K562 (cell line): ENCODE measurements at regions not wholly inside any gene's neighbourhood (a gene's known extent, or its start where the extent isn't known, plus 50 kb on each side); places are given as distances from the start of the nearest gene placed in this dataset.

Source experiments
- ATAC-seq: fragments of 200-7000 bp; cut with Tn5 transposase; 3 replicates; pipeline ENCODE4 v1.9.1; 2020; ENCODE audit warnings: moderate library complexity
- BruUV-seq: library from RNA; stranded (reverse); fragments of 400-500 nt; replicated peaks from 2 replicates; lab custom pipeline; 2021; lab: Mats Ljungman, UMichigan
- CTCF ChIA-PET: fragments of 300-600 bp; formaldehyde crosslinking; extraction: SDS; loops from one replicate; lab custom pipeline; 2021; ENCODE audit warnings: low intra/inter-chr PET ratio; lab: Yijun Ruan, JAX
- POLR2A ChIA-PET: fragments of 300-600, 350-650 bp; sonication (Branson Sonifier 250); formaldehyde crosslinking; extraction: SDS; loops from one replicate; lab custom pipeline; 2021; ENCODE audit warnings: antibody characterized with exemption, inconsistent platforms; lab: Yijun Ruan, JAX
- DNase-seq, 4 experiments: peaks; one replicate each; pipeline versions ENCODE4 v3.0.0 to v3.0.0-alpha.2; 2011 to 2018; ENCODE audit warnings: low spot score in 3 of 4, mixed read lengths in 3 of 4; ENCODE audit errors: extremely low read depth in 1 of 4
- FAIRE-seq: peaks from 2 replicates; lab custom pipeline; 2011; peaks lifted over from hg19 to GRCh38; lab: Jason Lieb, UNC
- H2AFZ ChIP-seq: 2 replicates; pipeline ENCODE4 v1.6.0; 2011; ENCODE audit warnings: low read depth, low read length, control low read depth, inconsistent platforms
- H3K27ac ChIP-seq: fragments of 200-600 bp; 3 replicates; pipeline ENCODE4 v1.8.0; 2011; ENCODE audit warnings: low read depth, mild to moderate bottlenecking, control low read depth, inconsistent platforms, low read length, moderate library complexity, mixed read lengths; ENCODE audit errors: extremely low read depth
- H3K27me3 ChIP-seq, 2 experiments: fragments of 300-600 bp in 1 of 2; 2 replicates in 1 of 2; 3 replicates in 1 of 2; pipeline versions ENCODE4 v1.6.0 to v1.8.0; 2011; ENCODE audit warnings: inconsistent platforms in 2 of 2, low read length in 2 of 2, mild to moderate bottlenecking in 1 of 2, mixed read lengths in 1 of 2, moderate library complexity in 1 of 2; ENCODE audit not compliant: control insufficient read depth in 2 of 2, insufficient read depth in 2 of 2
- H3K36me3 ChIP-seq: fragments of 300-600 bp; 3 replicates; pipeline ENCODE4 v1.8.0; 2011; ENCODE audit warnings: mild to moderate bottlenecking, low read length, inconsistent platforms; ENCODE audit not compliant: control insufficient read depth, insufficient read depth
- H3K4me1 ChIP-seq, 2 experiments: fragments of 200-600 bp in 1 of 2; replicated peaks in 1 of 2; 2 replicates in 1 of 2; 3 replicates in 1 of 2; pipeline versions ENCODE4 v1.5.1 to v1.8.0; 2011; ENCODE audit warnings: inconsistent platforms in 2 of 2, low read length in 2 of 2, mild to moderate bottlenecking in 1 of 2, mixed read lengths in 1 of 2, moderate library complexity in 1 of 2; ENCODE audit not compliant: control insufficient read depth in 2 of 2, insufficient read depth in 2 of 2
- H3K4me2 ChIP-seq: 2 replicates; pipeline ENCODE4 v1.6.1; 2011; ENCODE audit warnings: low read length, control low read depth, inconsistent platforms, mixed read lengths; ENCODE audit not compliant: insufficient read depth
- H3K4me3 ChIP-seq: fragments of 200-600 bp; sonication (generic), shearing (Covaris generic); 2 replicates; pipeline ENCODE4 v1.5.1; 2016; ENCODE audit warnings: control low read depth, inconsistent platforms
- H3K79me2 ChIP-seq: fragments of 200-600 bp; 3 replicates; pipeline ENCODE4 v1.8.0; 2011; ENCODE audit warnings: low read length, inconsistent platforms; ENCODE audit not compliant: control insufficient read depth, insufficient read depth
- H3K9ac ChIP-seq, 2 experiments: 2 replicates each; pipeline versions ENCODE4 v1.6.0 to v1.6.1; 2011; ENCODE audit warnings: low read depth in 2 of 2, low read length in 2 of 2, control low read depth in 1 of 2, inconsistent platforms in 1 of 2, mild to moderate bottlenecking in 1 of 2, mixed read lengths in 1 of 2; ENCODE audit not compliant: insufficient read depth in 1 of 2
- H3K9me1 ChIP-seq: one replicate; pipeline ENCODE4 v1.6.0; 2011; ENCODE audit warnings: inconsistent platforms, mild to moderate bottlenecking, low read length, moderate library complexity; ENCODE audit not compliant: control insufficient read depth, insufficient read depth
- H3K9me3 ChIP-seq: replicated peaks from 2 replicates; pipeline ENCODE4 v1.5.1; 2011; ENCODE audit warnings: low read depth, low read length, inconsistent platforms; ENCODE audit not compliant: control insufficient read depth, insufficient read depth
- H4K20me1 ChIP-seq: replicated peaks from 2 replicates; pipeline ENCODE4 v1.6.1; 2011; ENCODE audit warnings: low read length, inconsistent platforms, mixed read lengths; ENCODE audit not compliant: control insufficient read depth, insufficient read depth
- ARNT ChIP-seq, 2 experiments: fragments of 450-650 bp; IDR thresholded peaks; 2 replicates each; pipeline ENCODE4 v1.6.1; 2016; ENCODE audit warnings: mild to moderate bottlenecking in 1 of 2
- C11orf30 ChIP-seq: fragments of 450-650 bp; IDR thresholded peaks from 2 replicates; pipeline ENCODE4 v1.6.1; 2016; ENCODE audit warnings: low read depth, mild to moderate bottlenecking
- DNMT1 ChIP-seq: fragments of 450-650 bp; IDR thresholded peaks from 2 replicates; pipeline ENCODE4 v1.6.1; 2016; ENCODE audit warnings: antibody characterized with exemption, mild to moderate bottlenecking
- ELF4 ChIP-seq: fragments of 450-650 bp; formaldehyde crosslinking; IDR thresholded peaks from 2 replicates; pipeline ENCODE4 v1.4.0; 2022; ENCODE audit warnings: missing genetic modification characterization
- FOS ChIP-seq: IDR thresholded peaks from 3 replicates; pipeline ENCODE4 v1.6.1; 2011; ENCODE audit not compliant: insufficient read length; ENCODE audit errors: extremely low read depth
- ILF3 ChIP-seq: fragments of 450-650 bp; IDR thresholded peaks from 2 replicates; pipeline ENCODE4 v1.6.1; 2018; ENCODE audit warnings: antibody characterized with exemption, mild to moderate bottlenecking, moderate library complexity, borderline replicate concordance
- MAFF ChIP-seq: IDR thresholded peaks from 2 replicates; pipeline ENCODE4 v1.6.1; 2012; ENCODE audit warnings: low read length, improper control_type of control experiment
- MEF2A ChIP-seq: IDR thresholded peaks from 2 replicates; pipeline ENCODE4 v1.6.1; 2011; ENCODE audit warnings: low read depth, mild to moderate bottlenecking, low read length, moderate library complexity; ENCODE audit not compliant: control insufficient read depth
- NFE2 ChIP-seq: IDR thresholded peaks from 2 replicates; pipeline ENCODE4 v1.6.1; 2014; ENCODE audit warnings: antibody characterized with exemption, low read depth
- NFIX ChIP-seq: fragments of 250-450 bp; sonication (Bioruptor Pico); IDR thresholded peaks from 2 replicates; pipeline ENCODE4 v1.4.0; 2020; ENCODE audit warnings: low read depth, mild to moderate bottlenecking, moderate library complexity
- NR4A1 ChIP-seq, 2 experiments: fragments of 250-450 bp in 1 of 2; fragments of 450-650 bp in 1 of 2; sonication (Bioruptor Pico) in 1 of 2; IDR thresholded peaks; 2 replicates each; pipeline versions ENCODE4 v1.4.0 to v1.6.1; 2016 to 2020; ENCODE audit warnings: mild to moderate bottlenecking in 2 of 2, missing compliant biosample characterization in 1 of 2, missing genetic modification characterization in 1 of 2, moderate library complexity in 1 of 2
- PCBP1 ChIP-seq: fragments of 200-400 bp; formaldehyde crosslinking; IDR thresholded peaks from 2 replicates; pipeline ENCODE4 v1.6.1; 2018; ENCODE audit warnings: mild to moderate bottlenecking, low read depth, low read length; ENCODE audit not compliant: poor library complexity, severe bottlenecking
- RBM25 ChIP-seq: fragments of 200-400 bp; formaldehyde crosslinking; IDR thresholded peaks from 2 replicates; pipeline ENCODE4 v1.6.1; 2018; ENCODE audit warnings: low read length, low read depth, moderate library complexity; ENCODE audit not compliant: severe bottlenecking
- SMAD3 ChIP-seq: fragments of 450-650 bp; formaldehyde crosslinking; conservative IDR thresholded peaks from 2 replicates; pipeline ENCODE4 v1.4.0; 2020; ENCODE audit warnings: mild to moderate bottlenecking
- SMARCA4 ChIP-seq: fragments of 450-650 bp; IDR thresholded peaks from 2 replicates; pipeline ENCODE4 v1.6.1; 2016
- STAT5B ChIP-seq: fragments of 250-450 bp; sonication (Bioruptor Pico); IDR thresholded peaks from 2 replicates; pipeline ENCODE4 v1.8.0; 2021; ENCODE audit warnings: mild to moderate bottlenecking, inconsistent platforms
- TEAD2 ChIP-seq: fragments of 450-650 bp; IDR thresholded peaks from 2 replicates; pipeline ENCODE4 v1.6.1; 2016; ENCODE audit warnings: missing genetic modification characterization, control low read depth, missing compliant biosample characterization
- ZBTB1 ChIP-seq: sonication (generic); formaldehyde crosslinking; IDR thresholded peaks from 2 replicates; pipeline ENCODE4 v1.8.1; 2023; ENCODE audit warnings: missing genetic modification reagents, low read depth, mild to moderate bottlenecking, borderline replicate concordance
- ZNF184 ChIP-seq: sonication (generic); formaldehyde crosslinking; IDR thresholded peaks from 2 replicates; pipeline ENCODE4 v1.5.0; 2020; ENCODE audit warnings: missing genetic modification reagents
- ZNF232 ChIP-seq: sonication (generic); formaldehyde crosslinking; IDR thresholded peaks from 2 replicates; pipeline ENCODE4 v1.8.0; 2022; ENCODE audit warnings: mild to moderate bottlenecking, missing genetic modification reagents
- ZNF75A ChIP-seq: fragments of 450-650 bp; formaldehyde crosslinking; IDR thresholded peaks from 2 replicates; pipeline ENCODE4 v1.4.0; 2020; ENCODE audit warnings: mild to moderate bottlenecking
- in situ Hi-C: fragments of 300-500 bp; cut with MboI; formaldehyde crosslinking; loops from 4 replicates; pipeline ENCODE4 v1.15.0; 2018; ENCODE audit warnings: inconsistent platforms, mixed read lengths
- intact Hi-C: fragments of 100-400 bp; cut with micrococcal nuclease; formaldehyde crosslinking; loops from 2 replicates; pipeline ENCODE4 v1.14.2; 2022
- TF ChIP-seq, protein P1 (sequence below): fragments of 250-450 bp; sonication (Bioruptor Pico); IDR thresholded peaks from 2 replicates; pipeline ENCODE4 v1.8.0; 2021; ENCODE audit warnings: moderate library complexity, mild to moderate bottlenecking, inconsistent platforms
- TF ChIP-seq, protein P2 (sequence below): sonication (generic); formaldehyde crosslinking; IDR thresholded peaks from 2 replicates; pipeline ENCODE4 v1.8.1; 2023; ENCODE audit warnings: mild to moderate bottlenecking, missing genetic modification reagents

DNA sequence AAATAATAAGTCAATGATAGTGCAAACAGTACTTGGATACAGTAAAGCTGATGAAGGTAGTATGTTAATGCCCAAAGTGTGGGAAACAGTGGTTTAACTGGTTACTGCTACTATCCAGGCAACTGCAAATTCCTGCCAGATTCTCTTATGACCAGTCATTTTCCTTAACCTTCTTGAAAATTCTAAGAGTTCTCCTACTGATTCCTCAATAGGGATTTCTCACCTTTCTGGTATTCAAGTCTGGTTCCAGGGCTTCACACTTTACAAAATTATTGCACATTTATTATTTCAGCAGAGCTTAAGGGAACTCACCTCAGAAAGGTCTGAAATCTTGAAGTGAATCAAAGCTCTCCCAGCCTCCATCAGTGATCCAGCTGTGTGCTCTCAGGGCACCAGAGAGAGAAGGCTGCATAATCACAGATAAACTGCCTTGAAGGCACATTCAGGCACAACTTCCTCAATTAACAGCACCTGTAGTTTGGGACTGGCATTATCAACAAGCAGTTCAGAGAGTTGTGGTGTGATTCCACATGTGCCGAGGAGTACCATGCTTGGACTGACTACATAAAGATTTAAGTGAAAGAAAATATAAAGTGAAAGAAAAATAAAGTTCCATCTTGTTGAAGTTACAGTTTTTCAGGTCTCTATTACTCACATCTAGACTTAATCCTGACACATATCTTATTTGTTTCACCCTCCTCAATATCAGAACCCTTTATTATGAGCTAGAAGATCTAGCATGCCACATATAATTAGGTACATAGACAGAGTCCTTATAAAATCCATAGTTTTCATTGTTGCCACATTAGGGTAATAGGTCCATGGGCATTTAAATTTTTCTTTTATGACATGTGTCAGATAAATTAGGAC is 59.5 kb upstream of the TIPARP start (continued):
- no peak for TF ChIP-seq NR4A1 (CRISPR knock-in tag; IDR thresholded peaks at IDR 0.05)
- TF ChIP-seq NR4A1 (tag; IDR thresholded peaks at IDR 0.05): no peak
- TF ChIP-seq ZBTB1 (CRISPR knock-in tag): no peak
- TF ChIP-seq, all 486 proteins: peak for 3

DNA sequence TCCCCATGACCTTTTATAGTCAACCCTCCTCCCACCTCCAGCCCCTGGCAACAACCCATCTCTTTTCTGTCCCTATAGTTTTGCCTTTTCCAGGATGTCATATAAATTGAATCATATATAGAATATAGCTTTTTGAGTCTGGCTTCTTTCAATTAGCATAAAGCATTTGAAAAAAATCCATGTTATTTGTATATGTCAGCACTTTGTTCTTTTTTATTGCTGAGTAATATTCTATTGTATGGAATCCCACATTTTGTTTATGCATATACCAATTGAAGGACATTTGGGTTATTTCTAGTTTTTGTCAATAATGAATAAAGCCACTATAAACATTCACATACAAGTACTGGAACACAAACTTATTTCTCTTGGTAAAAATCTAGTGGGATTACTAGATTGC is 58.0 kb upstream of the SSR3 start:
- Histone ChIP-seq H3K4me1 (peaks cover 0 to 6% of the 10 kb centered on the region in 2 experiments; a peak in 2 of 5 replicates), H3K9ac (no peak overlapping the region), H3K9me3 (no peaks in the 10 kb centered on the region), H3K4me2 (no peak overlapping the region), H3K36me3 (no peaks in the 10 kb centered on the region), H3K79me2 (no peaks in the 10 kb centered on the region), H3K4me3 (no peak overlapping the region), H3K27me3 (no peaks in the 10 kb centered on the region), H2AFZ (no peak overlapping the region), H3K9me1 (no peaks in the 10 kb centered on the region), H4K20me1 (no peaks in the 10 kb centered on the region), H3K27ac (no peak overlapping the region)
- FAIRE-seq: no peak
- ATAC-seq: no peak
- BruUV-seq: no TSS peak
- DNase-seq: no peak
- intact Hi-C loops (no loop called here), in situ Hi-C loops (no loop called here)
- ChIA-PET POLR2A (interaction anchor here (2.2 kb wide), 1 partner anchor 13 kb away, joined by 6 read pairs; no protein-coding TSS in a partner anchor), CTCF (no interaction called here)
- TF ChIP-seq ELF4: no peak
- no peak for TF ChIP-seq STAT5B (CRISPR knock-in tag)
- no peak for TF ChIP-seq ARNT (IDR thresholded peaks at IDR 0.05)
- no peak for TF ChIP-seq ZBTB1 (CRISPR knock-in tag)
- TF ChIP-seq FOS: no peak
- TF ChIP-seq RBM25: no peak
- no peak for TF ChIP-seq TEAD2 (tag)
- no peak for TF ChIP-seq SMARCA4
- TF ChIP-seq ZNF184 (CRISPR knock-in tag): no peak
- no peak for TF ChIP-seq ILF3
- TF ChIP-seq NFIX (CRISPR knock-in tag): no peak
- no peak for TF ChIP-seq DNMT1
- TF ChIP-seq ZNF232 (CRISPR knock-in tag): no peak
- no peak for TF ChIP-seq NFE2
- TF ChIP-seq MAFF: peak; percentile 82
- TF ChIP-seq, protein P1, sequence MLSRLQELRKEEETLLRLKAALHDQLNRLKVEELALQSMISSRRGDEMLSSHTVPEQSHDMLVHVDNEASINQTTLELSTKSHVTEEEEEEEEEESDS (CRISPR knock-in tag): no peak
- TF ChIP-seq C11orf30: peak; percentile 86
- no peak for TF ChIP-seq PCBP1
- TF ChIP-seq MEF2A: no peak
- no peak for TF ChIP-seq ZNF75A (CRISPR knock-in tag)
- TF ChIP-seq, protein P2, sequence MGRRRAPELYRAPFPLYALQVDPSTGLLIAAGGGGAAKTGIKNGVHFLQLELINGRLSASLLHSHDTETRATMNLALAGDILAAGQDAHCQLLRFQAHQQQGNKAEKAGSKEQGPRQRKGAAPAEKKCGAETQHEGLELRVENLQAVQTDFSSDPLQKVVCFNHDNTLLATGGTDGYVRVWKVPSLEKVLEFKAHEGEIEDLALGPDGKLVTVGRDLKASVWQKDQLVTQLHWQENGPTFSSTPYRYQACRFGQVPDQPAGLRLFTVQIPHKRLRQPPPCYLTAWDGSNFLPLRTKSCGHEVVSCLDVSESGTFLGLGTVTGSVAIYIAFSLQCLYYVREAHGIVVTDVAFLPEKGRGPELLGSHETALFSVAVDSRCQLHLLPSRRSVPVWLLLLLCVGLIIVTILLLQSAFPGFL (CRISPR knock-in tag): no peak
- TF ChIP-seq SMAD3: no peak
